ENCODE measurements at regions not wholly inside any gene's neighbourhood (a gene's known extent, or its start where the extent isn't known, plus 50 kb on each side); places are given as distances from the start of the nearest gene placed in this dataset.

- no peak for TF ChIP-seq CTCF (IDR thresholded peaks at IDR 0.05)
- TF ChIP-seq CREB1 (CRISPR knock-in tag; IDR thresholded peaks at IDR 0.05), result no peak
- TF ChIP-seq STAT6 (CRISPR knock-in tag; conservative IDR thresholded peaks at IDR 0.05; ENCODE audit: low read depth), result no peak
- TF ChIP-seq E2F5 (CRISPR knock-in tag; IDR thresholded peaks at IDR 0.05), result no peak
- TF ChIP-seq NFE2L1 (CRISPR knock-in tag; IDR thresholded peaks at IDR 0.05), result no peak
- TF ChIP-seq USF1 (CRISPR knock-in tag; IDR thresholded peaks at IDR 0.05), result no peak
- no peak for TF ChIP-seq ZNF219 (CRISPR knock-in tag; IDR thresholded peaks at IDR 0.05; ENCODE audit: borderline replicate concordance)
Measured at GRCh38 chr16:48435318-48435680, 50.1 kb upstream of the SIAH1 start.
